ENCODE measurements at regions not wholly inside any gene's neighbourhood (a gene's known extent, or its start where the extent isn't known, plus 50 kb on each side); places are given as distances from the start of the nearest gene placed in this dataset.

DNA sequence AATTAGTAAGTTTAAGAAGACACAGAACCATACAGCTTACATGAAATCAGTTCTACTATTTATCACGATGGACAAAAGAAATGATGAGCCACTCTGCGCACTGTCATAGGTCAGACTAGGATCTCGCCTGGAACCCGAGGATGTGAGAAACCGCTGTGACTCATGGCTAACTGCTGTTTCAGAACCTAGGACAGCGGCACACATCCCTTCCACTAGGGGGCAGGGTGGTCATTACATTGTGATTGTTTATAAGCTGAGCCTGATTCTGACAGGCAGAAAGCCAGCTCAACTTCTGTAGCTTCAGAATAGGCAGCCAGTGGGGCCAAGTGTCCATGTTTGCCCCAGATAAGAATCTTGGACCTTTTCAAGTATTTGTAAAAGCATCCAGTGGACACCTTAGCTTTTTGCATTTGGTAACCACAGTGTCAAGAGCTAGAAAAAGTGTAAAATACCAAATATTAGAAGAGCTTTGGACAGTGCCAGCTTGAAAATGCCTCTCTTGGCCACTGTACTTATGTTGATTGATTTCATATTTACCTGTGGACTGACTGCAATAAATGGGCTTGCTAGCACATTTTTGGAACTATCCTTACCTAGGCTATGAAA lies 115.8 kb downstream of the KBTBD8 start:
- H3K27ac Mint-ChIP-seq: no peak overlapping the region
- no peaks in the 10 kb centered on the region for H3K36me3 Mint-ChIP-seq
- no peak overlapping the region for H3K4me3 Mint-ChIP-seq
- peaks cover 5% of the 10 kb centered on the region for H3K27me3 Mint-ChIP-seq
- peaks cover 6% of the 10 kb centered on the region for H3K4me1 Mint-ChIP-seq (ENCODE audit: unreplicated experiment)
- DNase-seq (ENCODE audit: extremely low spot score, unreplicated experiment): peak; percentile 81
- TF ChIP-seq, protein P1, sequence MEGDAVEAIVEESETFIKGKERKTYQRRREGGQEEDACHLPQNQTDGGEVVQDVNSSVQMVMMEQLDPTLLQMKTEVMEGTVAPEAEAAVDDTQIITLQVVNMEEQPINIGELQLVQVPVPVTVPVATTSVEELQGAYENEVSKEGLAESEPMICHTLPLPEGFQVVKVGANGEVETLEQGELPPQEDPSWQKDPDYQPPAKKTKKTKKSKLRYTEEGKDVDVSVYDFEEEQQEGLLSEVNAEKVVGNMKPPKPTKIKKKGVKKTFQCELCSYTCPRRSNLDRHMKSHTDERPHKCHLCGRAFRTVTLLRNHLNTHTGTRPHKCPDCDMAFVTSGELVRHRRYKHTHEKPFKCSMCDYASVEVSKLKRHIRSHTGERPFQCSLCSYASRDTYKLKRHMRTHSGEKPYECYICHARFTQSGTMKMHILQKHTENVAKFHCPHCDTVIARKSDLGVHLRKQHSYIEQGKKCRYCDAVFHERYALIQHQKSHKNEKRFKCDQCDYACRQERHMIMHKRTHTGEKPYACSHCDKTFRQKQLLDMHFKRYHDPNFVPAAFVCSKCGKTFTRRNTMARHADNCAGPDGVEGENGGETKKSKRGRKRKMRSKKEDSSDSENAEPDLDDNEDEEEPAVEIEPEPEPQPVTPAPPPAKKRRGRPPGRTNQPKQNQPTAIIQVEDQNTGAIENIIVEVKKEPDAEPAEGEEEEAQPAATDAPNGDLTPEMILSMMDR (conservative IDR thresholded peaks at IDR 0.05): peak; percentile 99
- no peaks in the 10 kb centered on the region for H3K9me3 Mint-ChIP-seq

DNA sequence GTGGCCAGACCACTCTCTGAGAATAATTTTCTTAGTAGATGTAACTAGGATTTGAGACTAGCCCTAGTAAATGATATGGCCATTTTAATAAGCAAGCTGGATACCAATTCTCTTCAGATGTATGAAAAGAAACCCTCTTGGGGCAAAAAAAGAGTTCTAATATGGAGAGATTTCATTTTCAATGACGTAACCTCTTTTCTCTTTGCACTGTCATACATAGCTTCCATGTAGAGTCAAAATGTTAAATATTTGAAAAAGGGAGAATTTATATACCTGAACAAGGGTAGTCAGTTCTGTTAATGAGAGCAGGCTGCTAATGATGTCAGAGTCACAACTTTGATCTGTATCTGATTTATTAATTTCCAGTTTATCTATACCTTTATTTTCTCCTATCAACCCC lies 120.0 kb downstream of the KBTBD8 start:
- H3K27ac Mint-ChIP-seq: no peak overlapping the region
- no peak overlapping the region for H3K4me3 Mint-ChIP-seq

GRCh38 chr3:67118635-67119034 lies 120.5 kb downstream of the KBTBD8 start:
- H3K36me3 Mint-ChIP-seq: no peaks in the 10 kb centered on the region
- H3K4me1 Mint-ChIP-seq (ENCODE audit: unreplicated experiment): no peaks in the 10 kb centered on the region
- no peak for DNase-seq (ENCODE audit: extremely low spot score, unreplicated experiment)
- no peaks in the 10 kb centered on the region for H3K9me3 Mint-ChIP-seq
- peaks cover 4% of the 10 kb centered on the region for H3K27me3 Mint-ChIP-seq
- no peak overlapping the region for H3K27ac Mint-ChIP-seq
- TF ChIP-seq, protein P1 (conservative IDR thresholded peaks at IDR 0.05): no peak
- no peak overlapping the region for H3K4me3 Mint-ChIP-seq

More for the DNA sequence above, 120.0 kb downstream of the KBTBD8 start:
- no peak for DNase-seq (ENCODE audit: extremely low spot score, unreplicated experiment)
- peaks cover 5% of the 10 kb centered on the region for H3K27me3 Mint-ChIP-seq
- H3K4me1 Mint-ChIP-seq (ENCODE audit: unreplicated experiment): no peaks in the 10 kb centered on the region
- no peaks in the 10 kb centered on the region for H3K9me3 Mint-ChIP-seq
- no peaks in the 10 kb centered on the region for H3K36me3 Mint-ChIP-seq
- TF ChIP-seq, protein P1 (conservative IDR thresholded peaks at IDR 0.05): no peak

DNA sequence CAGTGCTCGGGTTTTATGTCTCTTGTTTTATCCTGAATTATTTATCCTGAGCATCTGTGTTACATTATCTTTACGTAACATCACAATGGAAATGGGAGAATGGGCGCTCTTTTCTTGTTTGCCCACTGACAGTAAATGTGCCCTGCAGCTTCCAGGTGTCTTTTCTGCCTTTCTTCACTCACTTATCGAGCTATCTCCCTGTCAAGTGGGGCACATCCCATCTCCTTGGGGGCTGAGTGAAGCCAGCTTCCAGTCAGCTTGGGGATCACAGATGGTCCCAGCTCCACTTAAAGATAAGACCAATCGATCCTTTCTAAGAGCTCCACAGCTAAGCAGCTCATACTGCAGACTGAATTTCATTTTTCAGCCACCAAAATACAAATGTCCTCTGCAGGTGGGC lies 125.8 kb downstream of the KBTBD8 start:
- DNase-seq (ENCODE audit: extremely low spot score, unreplicated experiment): no peak
- H3K27ac Mint-ChIP-seq: no peak overlapping the region
- no peak overlapping the region for H3K4me3 Mint-ChIP-seq
- TF ChIP-seq, protein P1 (conservative IDR thresholded peaks at IDR 0.05): no peak
- H3K36me3 Mint-ChIP-seq: no peaks in the 10 kb centered on the region
- H3K9me3 Mint-ChIP-seq: no peaks in the 10 kb centered on the region
- no peaks in the 10 kb centered on the region for H3K4me1 Mint-ChIP-seq (ENCODE audit: unreplicated experiment)
- H3K27me3 Mint-ChIP-seq: no peaks in the 10 kb centered on the region

DNA sequence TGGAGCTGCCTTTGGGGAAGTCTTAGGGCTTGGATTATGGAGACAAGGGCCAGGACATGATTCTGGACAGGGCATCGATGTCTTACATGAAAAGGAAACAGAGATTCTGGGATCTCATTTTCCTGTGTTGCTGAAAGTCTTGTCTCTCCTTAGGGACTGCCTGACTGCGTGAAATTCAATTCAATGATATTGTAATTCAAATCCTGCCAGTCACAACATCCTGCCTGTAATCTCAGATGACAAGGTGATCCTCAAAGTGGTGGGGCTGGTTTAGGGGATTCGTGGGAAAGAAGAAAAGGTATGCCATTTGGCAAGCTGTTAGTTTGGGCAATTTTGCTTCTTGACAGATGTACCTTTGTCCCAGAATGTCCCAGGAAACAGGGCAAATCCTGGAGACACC lies 129.1 kb downstream of the KBTBD8 start:
- no peak for DNase-seq (ENCODE audit: extremely low spot score, unreplicated experiment)
- Mint-ChIP-seq H3K9me3 (no peaks in the 10 kb centered on the region), H3K36me3 (no peaks in the 10 kb centered on the region), H3K27ac (no peak overlapping the region), H3K27me3 (no peaks in the 10 kb centered on the region), H3K4me1 (ENCODE audit: unreplicated experiment) (no peaks in the 10 kb centered on the region), H3K4me3 (no peak overlapping the region)
- TF ChIP-seq, protein P1 (conservative IDR thresholded peaks at IDR 0.05): no peak

GRCh38 chr3:67142432-67142831 lies 144.3 kb downstream of the KBTBD8 start:
- Mint-ChIP-seq H3K27me3 (peaks cover 3% of the 10 kb centered on the region), H3K36me3 (no peaks in the 10 kb centered on the region), H3K4me1 (ENCODE audit: unreplicated experiment) (no peaks in the 10 kb centered on the region), H3K9me3 (no peaks in the 10 kb centered on the region), H3K4me3 (no peak overlapping the region), H3K27ac (no peak overlapping the region)
- TF ChIP-seq, protein P1 (conservative IDR thresholded peaks at IDR 0.05): no peak
- DNase-seq (ENCODE audit: extremely low spot score, unreplicated experiment): no peak

Measured in type B pancreatic cell (in vitro differentiated cells).